Epidermal melanocyte (primary cell): ENCODE measurements at regions not wholly inside any gene's neighbourhood (a gene's known extent, or its start where the extent isn't known, plus 50 kb on each side); places are given as distances from the start of the nearest gene placed in this dataset.

Source experiments
- DNase-seq: peaks from one replicate; pipeline ENCODE4 v3.0.0; 2011; ENCODE audit warnings: low spot score; ENCODE audit not compliant: insufficient read length

DNA sequence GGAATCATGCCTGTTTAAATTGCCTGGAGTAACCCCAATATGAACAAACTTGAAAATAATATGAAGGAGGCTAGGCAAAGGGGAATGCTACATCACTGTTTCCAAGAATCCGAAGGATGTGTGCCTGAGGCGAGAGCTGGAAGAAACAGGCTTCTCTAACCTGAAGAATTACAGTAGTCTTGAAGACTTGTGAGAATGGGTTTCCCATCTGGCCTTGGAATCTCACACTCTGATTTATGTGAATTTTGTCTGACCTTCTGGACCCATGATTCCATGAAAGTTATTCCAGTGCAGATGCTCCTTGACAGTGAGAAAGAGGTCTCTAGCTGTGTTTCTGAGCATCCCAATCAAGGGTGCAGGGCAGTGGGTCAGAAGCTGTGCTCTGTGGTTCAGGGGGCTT, 122.1 kb upstream of the PARP11 start:
- DNase-seq = no peak

DNA sequence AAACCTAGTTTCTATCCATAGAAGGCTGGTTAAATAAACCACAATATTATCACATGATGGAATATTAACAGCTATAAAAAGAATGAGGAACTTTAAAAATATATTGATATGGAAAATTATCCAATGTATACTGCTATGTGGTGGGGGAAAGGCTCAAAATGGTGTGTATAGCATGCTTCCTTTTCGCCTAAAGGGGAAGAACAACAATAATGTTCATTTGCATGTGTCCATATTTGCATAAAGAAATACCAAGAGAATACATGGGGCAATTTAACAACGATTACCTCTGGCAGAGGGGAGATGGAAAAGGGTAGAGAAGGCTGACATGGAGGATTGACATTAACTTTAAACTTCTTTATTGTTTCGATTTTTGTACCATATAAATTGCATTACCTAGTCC, 121.3 kb upstream of the PARP11 start:
- DNase-seq = no peak

DNA sequence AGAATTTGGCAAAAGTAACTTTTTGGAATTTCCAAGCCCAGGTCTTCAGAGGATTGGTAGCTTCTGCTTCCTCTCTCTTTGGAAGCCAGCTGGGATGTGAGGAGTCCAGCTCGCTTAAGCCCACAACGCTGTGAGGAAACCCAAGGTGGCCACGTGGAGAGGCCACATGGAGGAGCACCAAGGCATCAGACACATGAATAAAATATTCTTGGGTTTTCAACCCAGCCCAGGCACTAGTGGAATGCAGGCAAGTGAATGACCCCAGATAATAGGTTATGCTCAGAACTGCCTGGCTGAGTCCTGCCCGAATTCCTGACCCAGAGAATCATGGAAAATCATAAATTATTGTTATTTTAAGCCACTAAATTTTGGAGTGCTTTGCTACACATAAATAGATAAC, 119.7 kb upstream of the PARP11 start:
- DNase-seq = no peak

DNA sequence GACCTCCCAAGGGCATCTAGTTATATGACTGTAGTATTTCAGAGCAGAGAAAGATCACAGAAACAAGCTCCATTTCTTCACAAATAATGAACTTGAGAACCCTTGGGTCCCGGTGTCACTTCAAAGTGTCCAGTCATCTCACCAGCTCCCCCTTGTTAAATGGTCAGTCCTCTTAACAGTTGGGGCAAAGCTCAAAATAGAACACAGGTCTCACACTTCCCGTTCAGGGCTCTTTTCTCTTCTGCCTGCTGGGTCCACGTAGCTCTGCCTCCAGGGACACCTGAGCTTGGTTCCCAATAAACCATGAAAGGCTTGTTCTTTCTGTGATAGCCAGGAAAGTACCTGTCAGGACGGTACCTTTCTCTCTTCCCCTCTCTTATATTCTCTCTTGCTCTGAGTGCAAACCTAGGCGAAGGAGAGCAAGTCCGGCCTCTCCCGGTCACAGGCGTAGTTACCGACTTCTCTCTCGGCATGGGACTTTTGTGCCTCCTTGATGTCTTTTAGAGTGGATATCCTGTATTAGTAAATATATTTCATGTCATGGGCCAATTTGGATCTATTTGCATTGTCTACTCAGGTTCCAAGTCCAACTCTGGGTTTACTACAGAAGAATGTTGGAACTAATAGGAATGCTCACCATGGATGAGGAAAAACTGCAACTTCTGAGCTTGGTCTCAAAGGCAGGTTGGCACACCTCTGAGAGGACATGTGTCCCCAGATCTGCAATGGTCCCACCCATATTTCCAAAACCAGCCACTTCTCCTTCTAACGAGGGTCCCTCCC, 118.8 kb upstream of the PARP11 start:
- DNase-seq = no peak

DNA sequence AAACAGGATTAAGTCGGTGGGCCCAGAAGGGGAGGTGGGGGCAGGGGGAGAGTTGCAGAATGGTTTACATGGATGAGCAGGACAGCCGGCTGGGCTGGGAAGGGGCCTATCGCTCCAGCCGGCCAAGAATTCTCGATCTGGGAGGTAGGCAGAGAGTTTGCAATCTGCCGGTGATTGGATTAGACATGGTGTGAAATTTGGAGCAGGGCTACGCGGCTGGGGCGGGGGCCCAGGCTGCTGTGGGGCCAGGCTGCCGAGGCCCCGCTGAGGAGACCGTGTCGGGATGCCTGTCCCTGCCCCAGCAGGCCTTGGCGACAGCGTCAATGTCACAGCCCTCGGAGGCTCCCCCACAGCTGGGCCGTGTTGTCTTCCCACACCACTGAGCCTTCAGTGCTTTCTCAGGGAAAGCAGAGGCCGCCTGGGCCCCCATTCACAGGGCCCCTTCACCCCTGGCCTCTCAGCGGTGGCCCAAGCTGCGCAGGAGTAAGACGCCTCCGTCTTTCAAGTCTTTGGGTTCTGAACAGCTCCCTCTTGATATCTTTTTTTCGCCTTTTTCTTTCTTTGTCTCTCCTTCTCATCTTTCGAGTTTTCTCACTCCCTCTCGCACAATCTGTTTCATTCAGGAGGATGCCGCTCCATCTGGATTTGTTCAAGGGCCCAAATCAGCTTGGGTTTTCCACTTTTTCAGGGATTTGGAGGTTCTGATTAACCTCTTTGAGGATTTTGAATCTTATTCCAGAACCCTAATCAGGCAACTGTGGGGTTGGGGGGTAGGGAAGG, 117.5 kb upstream of the PARP11 start:
- no peak for DNase-seq

DNA sequence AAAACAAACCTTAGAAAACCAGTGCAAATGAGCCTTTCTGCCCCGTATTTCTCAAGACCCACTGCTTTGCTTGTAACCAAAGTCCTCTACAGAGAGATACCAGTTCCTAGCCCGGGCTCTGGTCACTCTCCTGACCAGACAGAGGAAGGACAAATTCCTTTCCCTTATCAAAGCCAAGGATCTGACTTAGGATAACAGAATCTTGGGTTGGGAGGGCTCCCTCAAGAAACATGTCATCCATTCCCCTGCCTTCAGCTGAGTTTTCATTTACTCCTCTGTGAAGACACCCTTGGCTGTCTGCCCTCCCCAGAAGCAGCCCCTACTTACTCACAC, 116.0 kb upstream of the PARP11 start:
- DNase-seq = no peak

DNA sequence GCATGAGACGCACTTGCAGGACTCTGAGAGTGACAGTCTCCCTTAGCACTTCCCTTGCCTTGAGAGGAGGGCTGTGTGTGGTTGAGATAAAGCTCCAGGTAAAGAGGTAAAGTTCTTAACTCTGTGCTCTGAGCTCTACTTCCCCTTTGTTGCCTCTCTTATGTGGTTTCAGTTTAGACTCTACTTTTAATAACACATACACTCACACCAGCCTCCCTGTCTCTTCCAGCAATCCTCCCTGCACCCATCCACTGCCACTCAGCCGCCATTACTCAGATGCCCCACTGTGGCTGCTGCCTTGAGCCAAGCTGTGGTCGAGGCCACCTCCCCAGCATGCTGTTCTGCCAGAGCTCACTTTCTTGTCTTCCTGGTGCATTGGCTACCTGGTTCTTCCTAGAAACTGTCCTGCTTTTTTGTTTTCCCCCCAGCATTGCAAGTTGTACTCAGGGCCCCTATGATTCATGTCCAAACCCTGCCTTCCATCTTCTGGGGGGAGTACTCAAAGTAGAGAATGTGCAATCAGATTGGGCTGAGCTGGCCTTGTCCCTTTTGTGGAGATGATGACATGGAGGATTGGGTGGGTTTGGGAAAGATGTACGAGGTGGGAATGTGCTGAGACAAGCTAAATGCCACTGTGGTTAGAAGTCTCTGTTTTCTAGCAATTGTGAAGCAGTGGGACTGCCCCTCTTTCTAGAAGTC, 115.5 kb upstream of the PARP11 start:
- no peak for DNase-seq

DNA sequence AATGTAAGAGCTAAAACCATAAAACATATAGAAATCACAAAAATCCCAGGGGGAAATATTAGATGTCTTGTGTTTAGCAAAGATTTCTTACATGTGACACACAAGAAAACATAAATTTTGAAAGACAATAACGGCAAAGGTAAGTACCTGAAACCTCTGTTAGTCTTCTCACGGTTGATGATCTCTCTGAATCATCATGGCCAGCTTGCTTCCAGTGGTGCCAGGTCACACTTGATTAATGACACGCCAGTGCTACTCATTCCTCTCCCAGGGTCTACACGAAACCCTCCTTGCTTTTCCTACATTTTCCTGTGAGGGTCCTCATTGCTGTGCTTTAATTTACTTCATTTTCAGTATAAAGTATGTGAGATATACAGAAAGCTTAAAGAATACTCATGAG, 114.4 kb upstream of the PARP11 start:
- DNase-seq = no peak

DNA sequence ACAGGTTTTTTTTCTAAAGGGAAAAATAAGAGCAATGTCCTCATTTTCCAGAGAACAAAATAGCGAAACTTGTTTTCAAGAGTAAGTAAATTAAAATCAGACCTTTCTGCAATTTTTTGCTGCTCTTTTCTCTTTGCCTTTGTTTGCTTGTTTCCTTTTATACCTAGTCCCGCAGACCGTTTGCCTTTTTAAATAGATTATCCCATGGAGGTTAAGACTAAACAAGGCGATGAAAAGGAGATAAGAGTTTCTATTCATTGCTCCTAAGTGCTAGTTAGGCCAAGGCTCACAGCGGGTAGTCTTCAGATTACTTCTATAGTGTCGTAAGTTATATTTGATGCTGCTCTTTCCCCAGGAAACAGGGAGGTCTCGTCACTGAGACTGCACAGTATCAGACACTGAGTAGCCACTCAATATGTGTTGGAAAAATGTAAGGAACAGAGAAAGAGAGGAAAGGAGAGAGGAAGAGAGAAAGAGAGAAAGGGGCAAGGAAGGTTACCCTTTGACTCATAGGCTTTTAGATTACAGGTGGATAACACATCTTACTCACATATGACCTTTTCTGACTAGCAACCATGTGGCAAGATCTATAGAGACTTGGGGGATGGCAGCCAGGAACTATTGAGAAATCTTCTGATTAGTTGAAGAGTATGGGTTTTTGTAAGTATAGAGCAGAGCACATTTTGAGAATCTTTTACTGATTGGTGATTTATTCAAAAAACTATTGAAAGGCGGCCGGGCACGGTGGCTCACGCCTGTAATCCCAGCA, 107.5 kb upstream of the PARP11 start:
- DNase-seq = no peak

DNA sequence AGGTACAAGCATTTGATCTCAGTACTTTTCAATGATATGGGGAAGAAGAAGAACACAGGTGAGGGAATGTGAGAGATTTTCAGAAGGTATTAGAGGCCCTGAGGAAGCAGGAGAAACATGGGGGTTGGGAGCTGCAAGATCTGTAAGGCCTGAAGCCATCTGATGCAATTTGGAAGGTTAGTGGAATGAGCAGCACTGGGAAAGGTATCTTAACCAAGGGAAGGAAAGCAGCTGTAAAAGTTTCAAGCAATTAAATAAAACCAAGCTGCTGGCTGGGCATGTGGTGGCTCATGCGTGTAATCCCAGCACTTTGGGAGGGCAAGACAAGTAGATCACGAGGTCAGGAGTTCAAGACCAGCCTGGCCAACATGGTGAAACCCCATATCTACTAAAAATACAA, 104.4 kb upstream of the PARP11 start:
- no peak for DNase-seq

DNA sequence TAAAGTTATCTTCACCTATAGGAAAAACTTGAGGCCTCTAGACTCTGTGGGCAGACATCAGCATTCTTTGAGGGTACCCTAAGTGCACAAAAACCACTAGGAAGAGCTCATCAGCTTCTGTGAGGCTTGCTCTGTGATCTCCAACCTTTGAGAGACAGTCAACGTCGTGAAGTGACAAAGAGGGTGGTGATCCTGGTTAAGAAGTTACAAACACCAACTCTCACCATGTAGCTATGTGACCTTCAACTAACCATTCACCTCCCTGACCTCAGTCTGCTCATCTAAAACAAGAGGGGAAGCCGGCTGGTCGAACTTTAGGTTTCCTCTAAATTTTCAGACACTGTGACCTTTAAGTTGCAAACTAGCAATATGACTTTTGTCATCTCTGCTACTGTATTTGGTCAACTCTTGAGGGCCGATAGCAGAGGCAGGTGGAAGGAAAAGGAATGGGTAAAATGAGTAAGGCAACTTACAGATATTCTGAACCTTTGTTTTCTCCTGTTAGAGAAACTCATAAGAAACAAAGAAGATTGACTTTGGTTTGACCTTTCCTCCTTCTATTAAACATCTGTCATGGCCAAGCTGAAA, 103.2 kb upstream of the PARP11 start:
- DNase-seq = no peak

DNA sequence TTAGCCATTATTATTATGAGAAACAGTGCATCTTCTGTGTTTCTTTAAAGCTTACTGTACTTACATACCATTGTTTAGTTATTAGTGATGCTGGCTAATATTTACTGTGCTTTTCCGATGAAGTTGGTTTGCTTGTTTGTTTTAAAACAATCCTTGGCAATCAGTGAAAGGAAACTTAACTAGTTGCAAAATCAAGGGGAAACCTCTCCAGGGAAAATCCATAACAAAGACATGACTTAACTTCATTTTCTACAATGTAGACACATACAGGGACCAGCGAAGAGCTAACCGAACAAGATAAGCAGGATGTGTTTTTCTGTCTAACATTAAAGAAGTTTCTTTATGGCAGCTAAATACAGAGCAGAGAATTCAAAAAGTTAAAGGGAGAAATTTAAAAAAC, 102.5 kb upstream of the PARP11 start:
- no peak for DNase-seq

DNA sequence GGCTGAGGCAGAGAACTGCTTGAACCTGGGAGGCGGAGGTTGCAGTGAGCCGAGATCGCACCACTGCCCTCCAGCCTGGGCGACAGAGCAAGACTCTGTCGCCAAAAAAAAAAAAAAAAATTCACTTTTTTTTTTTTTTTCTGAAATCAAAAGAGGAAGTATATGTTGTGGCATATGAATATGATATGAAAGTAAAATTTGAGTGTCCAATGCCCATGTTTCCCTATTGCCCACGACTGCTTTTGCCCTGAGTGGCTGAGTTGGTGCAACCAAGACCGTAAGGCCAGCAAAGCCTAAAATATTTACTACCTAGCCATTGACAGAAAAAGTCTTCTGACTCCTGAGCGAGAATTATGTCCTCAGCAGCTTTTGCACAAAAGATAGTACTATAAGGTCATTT, 101.7 kb upstream of the PARP11 start:
- no peak for DNase-seq

DNA sequence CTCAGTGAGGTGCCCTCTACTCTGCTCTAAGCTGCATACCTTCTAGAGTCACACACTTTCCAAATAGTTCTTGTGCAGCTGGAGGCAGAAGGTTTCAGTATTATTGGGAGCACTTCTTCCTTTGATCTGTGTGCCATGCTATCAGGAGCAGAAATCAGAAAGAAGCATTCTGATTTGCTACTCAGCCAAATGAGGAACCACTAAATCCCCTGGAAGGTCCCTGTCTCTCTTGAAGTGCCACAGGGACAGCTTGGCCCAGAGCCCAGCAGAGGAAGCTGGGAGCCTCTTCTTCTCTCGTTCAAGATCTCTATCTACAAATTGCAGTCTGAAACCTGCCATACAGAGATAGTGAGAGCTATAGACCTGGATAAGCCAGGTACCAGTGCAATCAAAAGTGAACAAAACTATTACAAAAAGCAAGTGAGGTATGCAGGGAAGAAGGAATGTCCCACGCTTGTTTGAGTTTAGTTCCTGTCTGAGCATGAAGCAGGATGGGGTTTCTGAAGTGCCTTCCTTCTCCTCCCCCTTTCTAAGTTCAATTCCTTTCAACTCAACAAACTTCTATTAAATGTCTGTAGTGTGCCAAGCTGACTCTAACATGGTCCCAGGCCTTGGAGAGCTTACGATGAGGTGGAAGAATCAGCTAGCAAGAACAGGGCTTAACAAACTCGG, 100.9 kb upstream of the PARP11 start:
- no peak for DNase-seq

DNA sequence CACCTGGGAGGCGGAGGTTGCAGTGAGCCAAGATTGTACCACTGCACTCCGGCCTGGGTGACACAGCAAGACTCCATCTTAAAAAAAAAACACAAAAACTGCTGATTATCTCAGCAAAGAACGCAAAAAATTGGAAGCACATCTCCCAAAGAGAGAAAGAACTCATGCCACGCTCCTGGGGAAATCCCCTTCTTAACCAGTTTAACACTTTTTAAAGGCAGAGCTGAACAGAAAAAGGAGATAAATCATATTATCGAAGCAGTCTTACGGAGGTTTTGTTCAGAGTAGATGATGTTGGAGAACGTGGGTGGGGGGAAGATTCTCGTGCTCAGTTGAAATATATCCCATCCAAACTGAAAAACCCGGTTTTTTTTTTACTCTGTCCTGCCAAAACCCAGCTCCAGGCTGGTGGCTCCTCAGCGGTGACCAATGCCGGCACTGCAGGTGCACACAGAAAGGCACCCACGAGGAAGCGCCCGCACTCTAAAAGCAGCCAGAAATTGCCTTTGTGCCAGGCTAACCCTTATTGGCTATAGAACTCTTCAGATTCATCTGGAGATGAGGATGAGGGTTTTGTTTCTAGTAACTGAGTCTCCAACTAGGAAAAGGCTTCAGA, 100.2 kb upstream of the PARP11 start:
- no peak for DNase-seq

DNA sequence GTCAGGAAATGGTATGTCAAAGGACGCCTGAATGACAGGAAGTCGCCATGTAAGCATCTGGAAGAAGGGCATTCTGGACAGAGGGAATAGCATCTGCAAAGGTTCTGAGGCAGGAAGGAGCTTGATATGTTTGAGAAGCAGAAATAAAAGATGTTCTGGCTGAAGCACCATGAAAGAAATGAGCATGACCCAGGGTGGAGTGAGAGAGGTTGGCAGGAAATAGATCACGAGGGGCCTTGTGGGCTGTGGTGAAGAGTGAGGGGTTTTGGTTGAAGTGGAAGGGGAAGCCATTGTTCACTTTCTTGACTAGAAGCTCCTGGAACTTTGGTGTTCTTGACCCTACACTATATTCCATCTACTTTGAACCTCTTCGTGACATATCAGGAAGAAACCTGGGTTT, 99.4 kb upstream of the PARP11 start:
- no peak for DNase-seq

DNA sequence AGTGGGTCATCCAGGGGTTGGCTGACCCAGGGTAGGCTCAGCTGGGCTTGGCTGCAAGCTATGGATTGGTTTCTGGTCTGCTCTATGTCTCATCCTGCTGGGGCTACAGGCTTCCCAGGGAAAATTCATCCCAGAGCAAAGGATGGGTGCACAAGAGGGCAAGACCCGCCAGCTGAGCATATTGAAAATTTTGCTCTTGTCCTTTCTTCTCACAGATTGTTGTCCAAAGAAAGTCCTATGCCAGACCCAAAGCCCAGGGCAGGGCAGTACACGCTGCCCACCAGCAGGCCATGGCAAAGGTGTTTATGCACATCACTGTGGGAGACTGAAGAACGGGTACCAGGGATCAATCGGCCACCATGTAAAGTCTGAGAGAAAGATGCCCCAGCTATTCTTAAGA, 95.3 kb upstream of the PARP11 start:
- no peak for DNase-seq

DNA sequence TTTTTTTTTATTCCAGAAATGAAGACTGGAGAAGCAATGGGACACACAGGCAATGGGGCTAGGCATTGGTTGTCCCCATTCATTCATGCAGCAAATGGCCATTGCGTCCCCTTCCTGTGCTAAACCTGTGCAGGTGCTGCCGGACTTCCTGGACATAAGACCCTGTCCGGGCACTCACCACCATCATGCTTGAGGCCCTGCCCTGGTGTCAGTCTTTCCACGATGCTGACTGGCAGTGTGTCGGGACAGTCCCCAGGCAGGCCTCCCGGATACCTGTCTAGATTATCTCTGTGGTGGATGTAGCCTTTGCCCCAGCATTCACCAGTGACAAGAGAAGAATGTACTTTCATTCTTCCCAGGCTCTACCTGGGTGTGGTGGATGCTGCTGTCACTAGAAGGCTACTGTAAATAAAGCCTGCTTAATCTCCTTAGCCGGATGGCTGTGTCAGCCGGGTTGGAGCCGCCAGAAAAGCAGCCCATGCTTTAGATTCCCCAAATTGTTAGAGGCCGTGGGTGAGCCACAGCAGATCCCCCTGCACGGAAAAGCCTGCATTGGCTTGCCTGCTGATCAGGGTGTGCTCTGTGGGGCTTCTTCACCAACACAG, 94.5 kb upstream of the PARP11 start:
- DNase-seq = no peak

DNA sequence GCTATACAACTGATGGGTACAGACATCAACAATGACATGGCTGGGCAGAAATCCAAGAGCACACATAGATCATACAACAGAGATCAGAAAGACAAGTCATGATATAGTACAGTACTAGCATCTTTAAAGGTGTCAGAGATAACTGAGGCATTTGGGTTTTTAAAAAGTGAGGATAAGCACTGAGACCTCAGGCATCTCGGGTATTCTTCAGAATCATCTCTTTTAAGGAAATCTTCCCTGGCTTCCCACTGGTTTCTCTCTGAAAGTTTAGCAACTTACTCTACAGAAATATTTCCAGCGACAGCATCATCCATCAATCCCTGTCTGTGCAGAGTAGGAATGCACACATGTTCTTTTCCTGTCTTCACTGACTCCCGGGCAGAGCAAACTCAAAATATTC, 93.2 kb upstream of the PARP11 start:
- DNase-seq = no peak

DNA sequence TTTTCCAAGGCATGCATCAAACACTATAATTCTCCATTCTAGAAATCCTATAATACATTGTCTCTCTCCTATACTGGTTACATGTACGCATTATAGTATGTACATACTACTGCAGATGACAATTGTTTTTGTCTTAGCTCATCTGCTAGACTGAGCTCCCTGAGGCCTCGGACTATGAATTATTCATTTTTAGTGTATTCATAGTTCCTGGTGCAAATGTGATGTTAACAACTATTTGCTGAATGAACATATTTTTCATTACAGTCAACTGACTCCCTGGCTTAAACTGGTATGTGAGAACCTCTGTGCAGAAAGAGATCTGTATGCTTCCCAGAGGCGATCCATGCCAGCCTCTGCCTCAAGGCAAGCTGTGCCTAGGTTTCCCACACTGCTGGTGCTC, 91.8 kb upstream of the PARP11 start:
- no peak for DNase-seq
